Neural progenitor cell (in vitro differentiated cells): ENCODE measurements at regions not wholly inside any gene's neighbourhood (a gene's known extent, or its start where the extent isn't known, plus 50 kb on each side); places are given as distances from the start of the nearest gene placed in this dataset.
A peak's percentile ranks its signal among the peaks of the same experiment; 100 is the strongest.

Experiments used
- DNase-seq: peaks from one replicate; pipeline ENCODE4 v3.0.0-alpha.2; 2016; ENCODE audit warnings: low spot score
- H2AFZ ChIP-seq: fragments of 200-600 bp; sonication (generic); replicated peaks from 2 replicates; pipeline ENCODE4 v1.6.1; 2016; ENCODE audit warnings: antibody characterized with exemption
- H3F3A ChIP-seq: fragments of 200-600 bp; sonication (generic); 2 replicates; pipeline ENCODE4 v1.6.1; 2016; ENCODE audit warnings: antibody characterized with exemption, low read depth
- H3K27ac ChIP-seq: fragments of 200-600 bp; sonication (generic); 2 replicates; pipeline ENCODE4 v1.5.1; 2016; ENCODE audit warnings: mild to moderate bottlenecking
- H3K27me3 ChIP-seq: fragments of 200-600 bp; sonication (generic); 2 replicates; pipeline ENCODE4 v1.6.1; 2016; ENCODE audit warnings: mild to moderate bottlenecking, moderate library complexity
- H3K36me3 ChIP-seq: fragments of 200-600 bp; sonication (generic); 2 replicates; pipeline ENCODE4 v1.5.1; 2016
- H3K4me1 ChIP-seq: fragments of 200-600 bp; sonication (generic); 2 replicates; pipeline ENCODE4 v1.6.1; 2016; ENCODE audit warnings: mixed run types
- H3K4me2 ChIP-seq: fragments of 200-600 bp; sonication (generic); 2 replicates; pipeline ENCODE4 v1.6.1; 2016
- H3K4me3 ChIP-seq: fragments of 200-600 bp; sonication (generic); 2 replicates; pipeline ENCODE4 v1.5.1; 2016
- H3K79me2 ChIP-seq: fragments of 200-600 bp; sonication (generic); 2 replicates; pipeline ENCODE4 v1.6.1; 2016; ENCODE audit warnings: low read depth
- H3K9ac ChIP-seq: fragments of 200-600 bp; sonication (generic); 2 replicates; pipeline ENCODE4 v1.6.1; 2016
- H3K9me3 ChIP-seq: fragments of 200-600 bp; sonication (generic); 2 replicates; pipeline ENCODE4 v1.5.1; 2016; ENCODE audit warnings: low read depth
- H4K20me1 ChIP-seq: fragments of 200-600 bp; sonication (generic); 2 replicates; pipeline ENCODE4 v1.6.1; 2016; ENCODE audit warnings: low read depth
- H3K27ac Mint-ChIP-seq: 3 replicates; pipeline ENCODE4 v1.8.0; 2021; ENCODE audit warnings: mixed read lengths
- H3K27me3 Mint-ChIP-seq: 2 replicates; pipeline ENCODE4 v1.8.0; 2022; ENCODE audit warnings: low read depth, mild to moderate bottlenecking, inconsistent platforms, moderate library complexity, mixed read lengths; ENCODE audit not compliant: insufficient read depth
- H3K36me3 Mint-ChIP-seq: 3 replicates; pipeline ENCODE4 v1.8.0; 2021; ENCODE audit warnings: mixed read lengths
- H3K4me1 Mint-ChIP-seq: 3 replicates; pipeline ENCODE4 v1.8.0; 2021; ENCODE audit warnings: mixed read lengths
- H3K4me3 Mint-ChIP-seq: 3 replicates; pipeline ENCODE4 v1.8.0; 2021; ENCODE audit warnings: mild to moderate bottlenecking, moderate library complexity, mixed read lengths
- H3K9me3 Mint-ChIP-seq: 3 replicates; pipeline ENCODE4 v1.8.0; 2020; ENCODE audit warnings: mixed read lengths
- EZH2 ChIP-seq: fragments of 200-600 bp; sonication (generic); IDR thresholded peaks from 2 replicates; pipeline ENCODE4 v1.6.1; 2017; ENCODE audit warnings: antibody characterized with exemption, mild to moderate bottlenecking, moderate library complexity
- EZH2phosphoT487 ChIP-seq: fragments of 200-600 bp; sonication (generic); IDR thresholded peaks from 2 replicates; pipeline ENCODE4 v1.6.1; 2017; ENCODE audit warnings: antibody characterized with exemption
- TF ChIP-seq, protein P1 (sequence below): fragments of 200-600 bp; sonication (generic); IDR thresholded peaks from 2 replicates; pipeline ENCODE4 v1.5.1; 2017; ENCODE audit warnings: antibody characterized with exemption, mild to moderate bottlenecking

GRCh38 chr9:129336601-129337331 is 158.7 kb upstream of the IER5L start:
- Histone ChIP-seq H3F3A (peaks cover 60% of the 10 kb centered on the region), H3K27me3 (no peaks in the 10 kb centered on the region), H3K27ac (no peak overlapping the region), H3K79me2 (no peaks in the 10 kb centered on the region), H3K9ac (no peak overlapping the region), H2AFZ (peak overlapping the region; percentile 46), H4K20me1 (no peaks in the 10 kb centered on the region), H3K36me3 (no peaks in the 10 kb centered on the region), H3K9me3 (no peaks in the 10 kb centered on the region), H3K4me2 (peak overlapping the region; percentile 70), H3K4me3 (peak overlapping the region; percentile 29), H3K4me1 (peaks cover 24% of the 10 kb centered on the region)
- H3K9me3 Mint-ChIP-seq, result no peaks in the 10 kb centered on the region
- peak overlapping the region; percentile 68 for H3K4me3 Mint-ChIP-seq
- H3K4me1 Mint-ChIP-seq, result peaks cover 45% of the 10 kb centered on the region
- no peak overlapping the region for H3K27ac Mint-ChIP-seq
- H3K36me3 Mint-ChIP-seq, result no peaks in the 10 kb centered on the region
- H3K27me3 Mint-ChIP-seq, result peaks cover 6% of the 10 kb centered on the region
- DNase-seq, result peak; percentile 78
- peak; percentile 30 for TF ChIP-seq EZH2phosphoT487
- TF ChIP-seq, protein P1, sequence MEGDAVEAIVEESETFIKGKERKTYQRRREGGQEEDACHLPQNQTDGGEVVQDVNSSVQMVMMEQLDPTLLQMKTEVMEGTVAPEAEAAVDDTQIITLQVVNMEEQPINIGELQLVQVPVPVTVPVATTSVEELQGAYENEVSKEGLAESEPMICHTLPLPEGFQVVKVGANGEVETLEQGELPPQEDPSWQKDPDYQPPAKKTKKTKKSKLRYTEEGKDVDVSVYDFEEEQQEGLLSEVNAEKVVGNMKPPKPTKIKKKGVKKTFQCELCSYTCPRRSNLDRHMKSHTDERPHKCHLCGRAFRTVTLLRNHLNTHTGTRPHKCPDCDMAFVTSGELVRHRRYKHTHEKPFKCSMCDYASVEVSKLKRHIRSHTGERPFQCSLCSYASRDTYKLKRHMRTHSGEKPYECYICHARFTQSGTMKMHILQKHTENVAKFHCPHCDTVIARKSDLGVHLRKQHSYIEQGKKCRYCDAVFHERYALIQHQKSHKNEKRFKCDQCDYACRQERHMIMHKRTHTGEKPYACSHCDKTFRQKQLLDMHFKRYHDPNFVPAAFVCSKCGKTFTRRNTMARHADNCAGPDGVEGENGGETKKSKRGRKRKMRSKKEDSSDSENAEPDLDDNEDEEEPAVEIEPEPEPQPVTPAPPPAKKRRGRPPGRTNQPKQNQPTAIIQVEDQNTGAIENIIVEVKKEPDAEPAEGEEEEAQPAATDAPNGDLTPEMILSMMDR, result no peak

GRCh38 chr9:129336130-129336528 is 158.1 kb upstream of the IER5L start:
- H3K9me3 Mint-ChIP-seq, result peaks cover under 1% of the 10 kb centered on the region
- Histone ChIP-seq H2AFZ (peak overlapping the region; percentile 46), H3K9me3 (no peaks in the 10 kb centered on the region), H3K36me3 (no peaks in the 10 kb centered on the region), H3K27me3 (no peaks in the 10 kb centered on the region), H3K4me3 (peak overlapping the region; percentile 29), H4K20me1 (no peaks in the 10 kb centered on the region), H3F3A (peaks cover 60% of the 10 kb centered on the region), H3K79me2 (no peaks in the 10 kb centered on the region), H3K27ac (no peak overlapping the region), H3K4me1 (peaks cover 21% of the 10 kb centered on the region), H3K9ac (no peak overlapping the region), H3K4me2 (peak overlapping the region; percentile 70)
- H3K27ac Mint-ChIP-seq, result peak overlapping the region; percentile 13
- TF ChIP-seq, protein P1, result no peak
- TF ChIP-seq EZH2, result no peak
- no peak for TF ChIP-seq EZH2phosphoT487
- H3K4me3 Mint-ChIP-seq, result peak overlapping the region; percentile 22
- peaks cover 8% of the 10 kb centered on the region for H3K27me3 Mint-ChIP-seq
- no peak for DNase-seq
- no peaks in the 10 kb centered on the region for H3K36me3 Mint-ChIP-seq
- H3K4me1 Mint-ChIP-seq, result peaks cover 45% of the 10 kb centered on the region

DNA sequence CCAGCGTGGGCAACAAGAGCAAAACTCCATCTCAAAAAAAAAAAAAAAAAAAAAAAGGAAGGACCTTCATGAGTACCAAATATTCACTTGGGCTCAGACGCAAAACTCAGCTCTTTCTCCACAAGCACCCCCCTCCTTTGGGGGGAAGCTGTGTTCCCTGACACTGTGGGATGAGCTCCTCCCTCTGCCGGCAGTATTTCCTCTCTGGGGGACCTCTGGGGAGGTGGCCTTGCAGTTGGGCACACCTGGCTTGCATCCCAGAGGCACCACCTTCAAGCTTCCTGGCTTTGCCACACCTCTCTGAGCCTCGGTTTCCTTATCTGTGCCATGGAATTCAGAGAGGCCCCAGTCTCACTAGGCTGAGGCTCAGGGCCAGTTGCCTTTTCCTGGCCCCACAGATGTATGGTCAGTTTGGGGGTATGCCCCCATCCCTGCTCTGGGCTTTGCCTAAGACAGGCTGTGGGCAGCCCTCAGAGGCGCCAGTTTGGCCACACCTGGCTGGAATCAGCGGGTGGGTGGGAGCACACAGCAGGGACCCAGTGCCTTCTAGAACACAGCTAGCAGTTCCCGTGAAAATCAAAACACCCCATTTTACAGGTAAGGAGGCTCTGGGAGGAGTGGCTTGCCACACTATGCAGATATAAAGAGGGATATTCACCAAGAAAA is 157.5 kb upstream of the IER5L start:
- peaks cover 6% of the 10 kb centered on the region for H3K9me3 Mint-ChIP-seq
- no peaks in the 10 kb centered on the region for H3K36me3 Mint-ChIP-seq
- peak overlapping the region; percentile 47 for H3K27ac Mint-ChIP-seq
- H3K4me1 Mint-ChIP-seq, result peaks cover 45% of the 10 kb centered on the region
- Histone ChIP-seq H3K36me3 (no peaks in the 10 kb centered on the region), H3K9ac (no peak overlapping the region), H3F3A (peaks cover 58% of the 10 kb centered on the region), H3K4me2 (no peak overlapping the region), H2AFZ (no peak overlapping the region), H3K9me3 (no peaks in the 10 kb centered on the region), H4K20me1 (no peaks in the 10 kb centered on the region), H3K27me3 (no peaks in the 10 kb centered on the region), H3K79me2 (no peaks in the 10 kb centered on the region), H3K27ac (no peak overlapping the region), H3K4me1 (peaks cover 18% of the 10 kb centered on the region), H3K4me3 (no peak overlapping the region)
- TF ChIP-seq, protein P1, result no peak
- TF ChIP-seq EZH2 (no peak), EZH2phosphoT487 (no peak)
- peak overlapping the region; percentile 22 for H3K4me3 Mint-ChIP-seq
- no peak for DNase-seq
- peaks cover 8% of the 10 kb centered on the region for H3K27me3 Mint-ChIP-seq
